ENCODE measurements at regions not wholly inside any gene's neighbourhood (a gene's known extent, or its start where the extent isn't known, plus 50 kb on each side); places are given as distances from the start of the nearest gene placed in this dataset.
"Not testable (repeated sequence)": the region's sequence is repeated elsewhere in the genome, so short reads cannot be mapped to it uniquely, and the experiment has no call there.

- DNase-seq = no peak
Measured at GRCh38 chr6:105681061-105681460, 278.2 kb upstream of the PREP start.

GRCh38 chr6:105680131-105680530, 277.2 kb upstream of the PREP start:
- DNase-seq = no peak

- DNase-seq = no peak
Measured at GRCh38 chr6:105678516-105678915, 275.6 kb upstream of the PREP start.

- DNase-seq = no peak
Measured at GRCh38 chr6:105677671-105678475, 275.0 kb upstream of the PREP start.

- DNase-seq = no peak
Measured at GRCh38 chr6:105676857-105677256, 274.0 kb upstream of the PREP start.

GRCh38 chr6:105675715-105676397, 273.0 kb upstream of the PREP start:
- DNase-seq = no peak

- not testable (repeated sequence) for DNase-seq
Measured at GRCh38 chr6:105672856-105673538, 270.1 kb upstream of the PREP start.

GRCh38 chr6:105669232-105669631, 266.4 kb upstream of the PREP start:
- no peak for DNase-seq

GRCh38 chr6:105667056-105667455, 264.2 kb upstream of the PREP start:
- DNase-seq = peak in 1 of 2 experiments; percentile 9

GRCh38 chr6:105664931-105665330, 262.0 kb upstream of the PREP start:
- no peak for DNase-seq

- no peak for DNase-seq
Measured at GRCh38 chr6:105651969-105652368, 249.1 kb upstream of the PREP start.

- DNase-seq = no peak
Measured at GRCh38 chr6:105650347-105650746, 247.5 kb upstream of the PREP start.

- DNase-seq = no peak
Measured at GRCh38 chr6:105649192-105649591, 246.3 kb upstream of the PREP start.

GRCh38 chr6:105648276-105648675, 245.4 kb upstream of the PREP start:
- no peak for DNase-seq

- DNase-seq = no peak
Measured at GRCh38 chr6:105646391-105646867, 243.5 kb upstream of the PREP start.

GRCh38 chr6:105645958-105646357, 243.1 kb upstream of the PREP start:
- DNase-seq = no peak

GRCh38 chr6:105645156-105645555, 242.3 kb upstream of the PREP start:
- no peak for DNase-seq

- DNase-seq = no peak
Measured at GRCh38 chr6:105644691-105645090, 241.8 kb upstream of the PREP start.

- DNase-seq = no peak
Measured at GRCh38 chr6:105644073-105644489, 241.2 kb upstream of the PREP start.

GRCh38 chr6:105642708-105643107, 239.8 kb upstream of the PREP start:
- no peak for DNase-seq

GRCh38 chr6:105641504-105641903, 238.6 kb upstream of the PREP start:
- DNase-seq = no peak

- DNase-seq = no peak
Measured at GRCh38 chr6:105639124-105639523, 236.2 kb upstream of the PREP start.

GRCh38 chr6:105633814-105634213, 230.9 kb upstream of the PREP start:
- DNase-seq = no peak

Data from SHP77 (cell line).